ENCODE measurements at regions not wholly inside any gene's neighbourhood (a gene's known extent, or its start where the extent isn't known, plus 50 kb on each side); places are given as distances from the start of the nearest gene placed in this dataset.

DNA sequence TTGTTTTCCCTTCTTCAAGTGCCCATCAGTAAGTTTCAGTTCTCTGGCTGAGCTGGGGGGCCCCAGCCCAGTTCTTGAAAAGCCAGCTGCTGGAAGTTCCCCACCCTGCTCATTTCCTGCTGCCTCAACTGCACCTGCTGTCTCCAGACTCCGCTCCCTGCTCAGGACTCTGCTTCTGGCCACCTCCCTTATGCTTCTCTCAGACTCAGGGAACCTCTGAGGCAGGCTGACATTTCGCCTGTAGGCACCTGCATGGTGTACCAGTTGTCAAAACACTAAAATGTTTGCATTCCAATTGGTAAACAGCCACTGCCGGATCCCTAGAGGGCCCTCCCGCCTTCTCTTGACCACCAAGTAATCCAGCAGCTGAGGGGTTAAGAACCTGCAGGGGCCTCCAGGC is 136.5 kb upstream of the VRK1 start:
- no peaks in the 10 kb centered on the region for H3K4me1 ChIP-seq (ENCODE audit: control insufficient read depth in 4 of 4, insufficient read depth in 4 of 4, low read length in 3 of 4)
- 47% methylated on average over 4 of the region's 4 CpGs for WGBS
- TF ChIP-seq, protein P1, sequence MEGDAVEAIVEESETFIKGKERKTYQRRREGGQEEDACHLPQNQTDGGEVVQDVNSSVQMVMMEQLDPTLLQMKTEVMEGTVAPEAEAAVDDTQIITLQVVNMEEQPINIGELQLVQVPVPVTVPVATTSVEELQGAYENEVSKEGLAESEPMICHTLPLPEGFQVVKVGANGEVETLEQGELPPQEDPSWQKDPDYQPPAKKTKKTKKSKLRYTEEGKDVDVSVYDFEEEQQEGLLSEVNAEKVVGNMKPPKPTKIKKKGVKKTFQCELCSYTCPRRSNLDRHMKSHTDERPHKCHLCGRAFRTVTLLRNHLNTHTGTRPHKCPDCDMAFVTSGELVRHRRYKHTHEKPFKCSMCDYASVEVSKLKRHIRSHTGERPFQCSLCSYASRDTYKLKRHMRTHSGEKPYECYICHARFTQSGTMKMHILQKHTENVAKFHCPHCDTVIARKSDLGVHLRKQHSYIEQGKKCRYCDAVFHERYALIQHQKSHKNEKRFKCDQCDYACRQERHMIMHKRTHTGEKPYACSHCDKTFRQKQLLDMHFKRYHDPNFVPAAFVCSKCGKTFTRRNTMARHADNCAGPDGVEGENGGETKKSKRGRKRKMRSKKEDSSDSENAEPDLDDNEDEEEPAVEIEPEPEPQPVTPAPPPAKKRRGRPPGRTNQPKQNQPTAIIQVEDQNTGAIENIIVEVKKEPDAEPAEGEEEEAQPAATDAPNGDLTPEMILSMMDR (IDR thresholded peaks at IDR 0.05; ENCODE audit: low read depth, low read length, missing input control): no peak
- no peak for TF ChIP-seq YY1 (IDR thresholded peaks at IDR 0.05)
- TF ChIP-seq HNF4A (conservative IDR thresholded peaks at IDR 0.05): no peak
- TF ChIP-seq, protein P2, sequence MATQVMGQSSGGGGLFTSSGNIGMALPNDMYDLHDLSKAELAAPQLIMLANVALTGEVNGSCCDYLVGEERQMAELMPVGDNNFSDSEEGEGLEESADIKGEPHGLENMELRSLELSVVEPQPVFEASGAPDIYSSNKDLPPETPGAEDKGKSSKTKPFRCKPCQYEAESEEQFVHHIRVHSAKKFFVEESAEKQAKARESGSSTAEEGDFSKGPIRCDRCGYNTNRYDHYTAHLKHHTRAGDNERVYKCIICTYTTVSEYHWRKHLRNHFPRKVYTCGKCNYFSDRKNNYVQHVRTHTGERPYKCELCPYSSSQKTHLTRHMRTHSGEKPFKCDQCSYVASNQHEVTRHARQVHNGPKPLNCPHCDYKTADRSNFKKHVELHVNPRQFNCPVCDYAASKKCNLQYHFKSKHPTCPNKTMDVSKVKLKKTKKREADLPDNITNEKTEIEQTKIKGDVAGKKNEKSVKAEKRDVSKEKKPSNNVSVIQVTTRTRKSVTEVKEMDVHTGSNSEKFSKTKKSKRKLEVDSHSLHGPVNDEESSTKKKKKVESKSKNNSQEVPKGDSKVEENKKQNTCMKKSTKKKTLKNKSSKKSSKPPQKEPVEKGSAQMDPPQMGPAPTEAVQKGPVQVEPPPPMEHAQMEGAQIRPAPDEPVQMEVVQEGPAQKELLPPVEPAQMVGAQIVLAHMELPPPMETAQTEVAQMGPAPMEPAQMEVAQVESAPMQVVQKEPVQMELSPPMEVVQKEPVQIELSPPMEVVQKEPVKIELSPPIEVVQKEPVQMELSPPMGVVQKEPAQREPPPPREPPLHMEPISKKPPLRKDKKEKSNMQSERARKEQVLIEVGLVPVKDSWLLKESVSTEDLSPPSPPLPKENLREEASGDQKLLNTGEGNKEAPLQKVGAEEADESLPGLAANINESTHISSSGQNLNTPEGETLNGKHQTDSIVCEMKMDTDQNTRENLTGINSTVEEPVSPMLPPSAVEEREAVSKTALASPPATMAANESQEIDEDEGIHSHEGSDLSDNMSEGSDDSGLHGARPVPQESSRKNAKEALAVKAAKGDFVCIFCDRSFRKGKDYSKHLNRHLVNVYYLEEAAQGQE (IDR thresholded peaks at IDR 0.05): no peak
- no peak for TF ChIP-seq HNF4G (IDR thresholded peaks at IDR 0.05)
- no peak for TF ChIP-seq FOXA2 (IDR thresholded peaks at IDR 0.05)
- no peak for TF ChIP-seq NR2F2 (IDR thresholded peaks at IDR 0.05)
- TF ChIP-seq JUND (IDR thresholded peaks at IDR 0.05): no peak
- TF ChIP-seq, protein P3, sequence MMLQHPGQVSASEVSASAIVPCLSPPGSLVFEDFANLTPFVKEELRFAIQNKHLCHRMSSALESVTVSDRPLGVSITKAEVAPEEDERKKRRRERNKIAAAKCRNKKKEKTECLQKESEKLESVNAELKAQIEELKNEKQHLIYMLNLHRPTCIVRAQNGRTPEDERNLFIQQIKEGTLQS (IDR thresholded peaks at IDR 0.05): no peak
- no peak for TF ChIP-seq EGR1 (IDR thresholded peaks at IDR 0.05; ENCODE audit: low read depth in 2 of 2)
- TF ChIP-seq FOXA1 (IDR thresholded peaks at IDR 0.05): no peak
- TF ChIP-seq RAD21 (IDR thresholded peaks at IDR 0.05): no peak
- TF ChIP-seq TAF1 (conservative IDR thresholded peaks at IDR 0.05): no peak
- TF ChIP-seq RXRA (IDR thresholded peaks at IDR 0.05): no peak
- TF ChIP-seq, protein P4, sequence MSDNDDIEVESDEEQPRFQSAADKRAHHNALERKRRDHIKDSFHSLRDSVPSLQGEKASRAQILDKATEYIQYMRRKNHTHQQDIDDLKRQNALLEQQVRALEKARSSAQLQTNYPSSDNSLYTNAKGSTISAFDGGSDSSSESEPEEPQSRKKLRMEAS (IDR thresholded peaks at IDR 0.05): no peak
- no peak for TF ChIP-seq GABPA (IDR thresholded peaks at IDR 0.05 in 1 of 2, conservative IDR thresholded peaks at IDR 0.05 in 1 of 2)
- TF ChIP-seq, protein P5, sequence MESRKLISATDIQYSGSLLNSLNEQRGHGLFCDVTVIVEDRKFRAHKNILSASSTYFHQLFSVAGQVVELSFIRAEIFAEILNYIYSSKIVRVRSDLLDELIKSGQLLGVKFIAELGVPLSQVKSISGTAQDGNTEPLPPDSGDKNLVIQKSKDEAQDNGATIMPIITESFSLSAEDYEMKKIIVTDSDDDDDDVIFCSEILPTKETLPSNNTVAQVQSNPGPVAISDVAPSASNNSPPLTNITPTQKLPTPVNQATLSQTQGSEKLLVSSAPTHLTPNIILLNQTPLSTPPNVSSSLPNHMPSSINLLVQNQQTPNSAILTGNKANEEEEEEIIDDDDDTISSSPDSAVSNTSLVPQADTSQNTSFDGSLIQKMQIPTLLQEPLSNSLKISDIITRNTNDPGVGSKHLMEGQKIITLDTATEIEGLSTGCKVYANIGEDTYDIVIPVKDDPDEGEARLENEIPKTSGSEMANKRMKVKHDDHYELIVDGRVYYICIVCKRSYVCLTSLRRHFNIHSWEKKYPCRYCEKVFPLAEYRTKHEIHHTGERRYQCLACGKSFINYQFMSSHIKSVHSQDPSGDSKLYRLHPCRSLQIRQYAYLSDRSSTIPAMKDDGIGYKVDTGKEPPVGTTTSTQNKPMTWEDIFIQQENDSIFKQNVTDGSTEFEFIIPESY (IDR thresholded peaks at IDR 0.05): no peak
- TF ChIP-seq SP1 (IDR thresholded peaks at IDR 0.05): no peak
- no peak overlapping the region for H3K9ac ChIP-seq (ENCODE audit: low read depth in 1 of 2, low read length in 2 of 2)
- no peak overlapping the region for H3K4me3 ChIP-seq (ENCODE audit: low read depth in 1 of 3, low read length in 3 of 3)
- no peaks in the 10 kb centered on the region for H3K36me3 ChIP-seq (ENCODE audit: control insufficient read depth in 4 of 4, insufficient read depth in 3 of 4, low read depth in 1 of 4, low read length in 3 of 4)
- H3K9me3 ChIP-seq (ENCODE audit: control insufficient read depth in 4 of 4, low read length in 3 of 4): peaks cover 0 to 7% (median 2%) of the 10 kb centered on the region in 4 donors
- H3K27me3 ChIP-seq (ENCODE audit: control insufficient read depth in 4 of 4, insufficient read depth in 4 of 4, low read length in 3 of 4): peaks cover 0 to 11% (median 2%) of the 10 kb centered on the region in 4 donors
- no peak overlapping the region for H3K27ac ChIP-seq (ENCODE audit: low read depth in 1 of 2, low read length in 2 of 2)
- no peak for DNase-seq (ENCODE audit: low spot score)
